IMR-90 (cell line): ENCODE measurements at regions not wholly inside any gene's neighbourhood (a gene's known extent, or its start where the extent isn't known, plus 50 kb on each side); places are given as distances from the start of the nearest gene placed in this dataset.

Source experiments
- ATAC-seq: fragments of 200-7000 bp; cut with Tn5 transposase; 2 replicates; pipeline ENCODE4 v1.9.1; 2020; ENCODE audit warnings: low read depth, mild to moderate bottlenecking, moderate library complexity
- BruUV-seq: library from RNA; stranded (reverse); fragments of 400-500 nt; replicated peaks from 2 replicates; lab custom pipeline; 2021; lab: Mats Ljungman, UMichigan
- CTCF ChIA-PET: fragments of 300-600 bp; formaldehyde crosslinking; extraction: SDS; loops from one replicate; lab custom pipeline; 2021; ENCODE audit warnings: antibody characterized with exemption; lab: Yijun Ruan, JAX
- POLR2A ChIA-PET: fragments of 300-600 bp; sonication (Branson Sonifier 250); formaldehyde crosslinking; loops from one replicate; lab custom pipeline; 2022; ENCODE audit warnings: antibody characterized with exemption; ENCODE audit not compliant: unreplicated experiment; lab: Charles Lee
- DNase-seq: peaks from one replicate; pipeline ENCODE4 v3.0.0; 2013
- H2AFZ ChIP-seq: replicated peaks from 2 replicates; pipeline ENCODE3; 2013; ENCODE audit warnings: low read length, mild to moderate bottlenecking; ENCODE audit not compliant: poor library complexity
- H2AK5ac ChIP-seq: 2 replicates; pipeline ENCODE4 v1.6.1; 2013; ENCODE audit warnings: low read depth, low read length, inconsistent platforms
- H2AK9ac ChIP-seq: replicated peaks from 2 replicates; pipeline ENCODE3; 2013; ENCODE audit warnings: mild to moderate bottlenecking, low read depth, low read length, moderate library complexity; ENCODE audit not compliant: poor library complexity
- H2BK120ac ChIP-seq: 2 replicates; pipeline ENCODE4 v1.6.1; 2013; ENCODE audit warnings: low read depth, low read length, inconsistent platforms
- H2BK15ac ChIP-seq: 3 replicates; pipeline ENCODE4 v1.6.1; 2013; ENCODE audit warnings: low read depth, low read length, inconsistent platforms
- H2BK20ac ChIP-seq: 2 replicates; pipeline ENCODE4 v1.6.1; 2013; ENCODE audit warnings: low read depth, mild to moderate bottlenecking, inconsistent platforms, low read length, moderate library complexity
- H2BK5ac ChIP-seq: 2 replicates; pipeline ENCODE4 v1.6.1; 2013; ENCODE audit warnings: mild to moderate bottlenecking, low read depth, low read length, inconsistent platforms; ENCODE audit not compliant: poor library complexity, severe bottlenecking
- H3K14ac ChIP-seq: replicated peaks from 2 replicates; pipeline ENCODE4 v1.6.1; 2013; ENCODE audit warnings: low read depth, low read length, inconsistent platforms
- H3K18ac ChIP-seq: 2 replicates; pipeline ENCODE4 v1.6.1; 2013; ENCODE audit warnings: low read depth, low read length, control low read depth
- H3K23ac ChIP-seq: 2 replicates; pipeline ENCODE4 v1.6.1; 2013; ENCODE audit warnings: low read depth, low read length, inconsistent platforms
- H3K27ac ChIP-seq: 2 replicates; pipeline ENCODE4 v1.5.1; 2013; ENCODE audit warnings: mild to moderate bottlenecking, control low read depth, low read length; ENCODE audit not compliant: insufficient read depth
- H3K27me3 ChIP-seq: 2 replicates; pipeline ENCODE4 v1.6.1; 2013; ENCODE audit warnings: low read length; ENCODE audit not compliant: control insufficient read depth, insufficient read depth
- H3K36me3 ChIP-seq: 2 replicates; pipeline ENCODE4 v1.6.1; 2013; ENCODE audit warnings: low read length, mixed read lengths; ENCODE audit not compliant: control insufficient read depth, insufficient read depth
- H3K4ac ChIP-seq: 2 replicates; pipeline ENCODE4 v1.6.1; 2013; ENCODE audit warnings: low read depth, low read length, inconsistent platforms
- H3K4me1 ChIP-seq: 2 replicates; pipeline ENCODE4 v1.6.1; 2013; ENCODE audit warnings: low read length, mixed read lengths; ENCODE audit not compliant: control insufficient read depth, insufficient read depth
- H3K4me2 ChIP-seq: 2 replicates; pipeline ENCODE4 v1.6.1; 2013; ENCODE audit warnings: low read depth, mild to moderate bottlenecking, control low read depth, low read length, moderate library complexity
- H3K4me3 ChIP-seq: 2 replicates; pipeline ENCODE4 v1.5.1; 2013; ENCODE audit warnings: low read depth, mild to moderate bottlenecking, control low read depth, low read length, moderate library complexity; ENCODE audit not compliant: insufficient read depth
- H3K56ac ChIP-seq: 2 replicates; pipeline ENCODE4 v1.6.1; 2013; ENCODE audit warnings: low read length, inconsistent platforms; ENCODE audit not compliant: insufficient read depth; ENCODE audit errors: extremely low read depth
- H3K79me1 ChIP-seq, 2 experiments: 2 replicates each; pipeline ENCODE4 v1.6.1; 2013; ENCODE audit warnings: low read length in 2 of 2, inconsistent platforms in 1 of 2, low read depth in 1 of 2
- H3K9ac ChIP-seq: 2 replicates; pipeline ENCODE4 v1.6.1; 2013; ENCODE audit warnings: low read depth, low read length, control low read depth
- H3K9me1 ChIP-seq: 2 replicates; pipeline ENCODE4 v1.6.1; 2013; ENCODE audit warnings: low read length, inconsistent platforms; ENCODE audit not compliant: insufficient read depth
- H3K9me3 ChIP-seq: 2 replicates; pipeline ENCODE4 v1.6.1; 2013; ENCODE audit warnings: low read length; ENCODE audit not compliant: control insufficient read depth, insufficient read depth
- H4K20me1 ChIP-seq: 2 replicates; pipeline ENCODE4 v1.6.1; 2013; ENCODE audit warnings: low read length, inconsistent platforms; ENCODE audit not compliant: insufficient read depth
- H4K5ac ChIP-seq: 2 replicates; pipeline ENCODE4 v1.6.1; 2013; ENCODE audit warnings: mild to moderate bottlenecking, low read depth, low read length, control low read depth
- H4K8ac ChIP-seq, 2 experiments: 2 replicates each; pipeline ENCODE4 v1.6.1; 2013; ENCODE audit warnings: low read depth in 2 of 2, low read length in 2 of 2, control low read depth in 1 of 2, inconsistent platforms in 1 of 2
- H4K91ac ChIP-seq: 2 replicates; pipeline ENCODE4 v1.6.1; 2013; ENCODE audit warnings: low read depth, low read length, inconsistent platforms; ENCODE audit not compliant: insufficient read depth
- MXI1 ChIP-seq: IDR thresholded peaks from 2 replicates; pipeline ENCODE4 v1.6.1; 2012; ENCODE audit warnings: low read depth, mild to moderate bottlenecking, low read length, moderate library complexity, borderline replicate concordance
- POLR2A ChIP-seq: IDR thresholded peaks from 2 replicates; pipeline ENCODE4 v1.6.1; 2012; ENCODE audit warnings: mild to moderate bottlenecking, low read depth, low read length
- WGBS, 2 experiments: methylation state at CpG; one replicate each; pipeline versions ENCODE4 v1.1.5 to v1.1.7; 2013; ENCODE audit warnings: missing lambda C conversion rate in 2 of 2; ENCODE audit not compliant: insufficient read length in 1 of 2; ENCODE audit errors: extremely low coverage in 2 of 2; 5-methylcytosine and 5-hydroxymethylcytosine counted together
- dilution Hi-C: fragments of 300-500 bp; cut with HindIII; formaldehyde crosslinking; loops from one replicate; pipeline ENCODE4 v1.14.3; 2018; ENCODE audit warnings: low sequenced_read_pairs; ENCODE audit not compliant: unreplicated experiment
- in situ Hi-C: fragments of 300-500 bp; cut with MboI; formaldehyde crosslinking; loops from 3 replicates; pipeline ENCODE4 v1.14.3; 2019; ENCODE audit warnings: low sequenced_read_pairs, inconsistent platforms, mixed read lengths
- intact Hi-C: fragments of 100-400 bp; cut with micrococcal nuclease; formaldehyde crosslinking; loops from 2 replicates; pipeline ENCODE4 v1.10.0; 2022

- dilution Hi-C loops (no loop called here), in situ Hi-C loops (no loop called here), intact Hi-C loops (no loop called here)
- H2BK20ac ChIP-seq: no peak overlapping the region
- peak; percentile 73 for ATAC-seq
- no peak overlapping the region for H3K56ac ChIP-seq
- H3K4me1 ChIP-seq: peaks cover 8% of the 10 kb centered on the region; the same call in 1 of the 2 replicates
- no peaks in the 10 kb centered on the region for H3K36me3 ChIP-seq
- H3K4me2 ChIP-seq: no peak overlapping the region
- H2AK9ac ChIP-seq: no peak overlapping the region
- no peak overlapping the region for H3K4me3 ChIP-seq
- H3K79me1 ChIP-seq: no peaks in the 10 kb centered on the region
- TF ChIP-seq POLR2A (no peak), MXI1 (no peak)
- no peak overlapping the region for H3K27ac ChIP-seq
- H4K8ac ChIP-seq: no peak overlapping the region
- H4K5ac ChIP-seq: no peak overlapping the region
- H2BK15ac ChIP-seq: no peak overlapping the region
- H3K18ac ChIP-seq: no peak overlapping the region
- ChIA-PET POLR2A (no interaction called here), CTCF (interaction anchor here (0.6 to 1.1 kb wide), 3 partner anchors 10 to 141 kb away, joined by 3 read pairs; no protein-coding TSS in a partner anchor)
- no peaks in the 10 kb centered on the region for H3K27me3 ChIP-seq
- H2AK5ac ChIP-seq: no peak overlapping the region
- no peak overlapping the region for H3K4ac ChIP-seq
- H4K91ac ChIP-seq: no peak overlapping the region
- no peak overlapping the region for H3K14ac ChIP-seq
- H3K9me3 ChIP-seq: peaks cover 8% of the 10 kb centered on the region
- peaks cover 3% of the 10 kb centered on the region; the same call in 1 of the 2 replicates for H4K20me1 ChIP-seq
- no peak overlapping the region for H2BK120ac ChIP-seq
- H3K9ac ChIP-seq: no peak overlapping the region
- peak; percentile 33 for DNase-seq
- no peaks in the 10 kb centered on the region; the same call in 1 of the 2 replicates for H3K9me1 ChIP-seq
- no TSS peak for BruUV-seq
- no peak overlapping the region for H2AFZ ChIP-seq
- H3K23ac ChIP-seq: no peak overlapping the region
- WGBS, 2 experiments: 5% methylated on average over 9 of the region's 22 CpGs; no CpG with 5 or more reads in 1 of the 2 experiments
- no peak overlapping the region for H2BK5ac ChIP-seq
Observed at GRCh38 chr11:70610566-70611565, 212.5 kb downstream of the CTTN start.
